ENCODE measurements at regions not wholly inside any gene's neighbourhood (a gene's known extent, or its start where the extent isn't known, plus 50 kb on each side); places are given as distances from the start of the nearest gene placed in this dataset.

GRCh38 chr20:39853636-39854035, 835.4 kb downstream of the MAFB start:
- no peaks in the 10 kb centered on the region for H3K79me2 ChIP-seq (ENCODE audit: insufficient read depth, low read length)
- H3K9me3 ChIP-seq (ENCODE audit: low read length): no peaks in the 10 kb centered on the region
- H3K4me3 ChIP-seq (ENCODE audit: low read depth, low read length, poor library complexity, severe bottlenecking): no peak overlapping the region
- no peak overlapping the region for H2AFZ ChIP-seq (ENCODE audit: low read length)
- no peak overlapping the region for H3K9ac ChIP-seq (ENCODE audit: low read length)
- H3K9me2 ChIP-seq (ENCODE audit: low read depth, low read length): no peaks in the 10 kb centered on the region
- H3K4me2 ChIP-seq (ENCODE audit: low read length): no peak overlapping the region
- no peaks in the 10 kb centered on the region for H3K36me3 ChIP-seq (ENCODE audit: insufficient read depth, low read length)
- TF ChIP-seq EZH2 (IDR thresholded peaks at IDR 0.05; ENCODE audit: borderline replicate concordance, low read length): no peak
- TF ChIP-seq, protein P1, sequence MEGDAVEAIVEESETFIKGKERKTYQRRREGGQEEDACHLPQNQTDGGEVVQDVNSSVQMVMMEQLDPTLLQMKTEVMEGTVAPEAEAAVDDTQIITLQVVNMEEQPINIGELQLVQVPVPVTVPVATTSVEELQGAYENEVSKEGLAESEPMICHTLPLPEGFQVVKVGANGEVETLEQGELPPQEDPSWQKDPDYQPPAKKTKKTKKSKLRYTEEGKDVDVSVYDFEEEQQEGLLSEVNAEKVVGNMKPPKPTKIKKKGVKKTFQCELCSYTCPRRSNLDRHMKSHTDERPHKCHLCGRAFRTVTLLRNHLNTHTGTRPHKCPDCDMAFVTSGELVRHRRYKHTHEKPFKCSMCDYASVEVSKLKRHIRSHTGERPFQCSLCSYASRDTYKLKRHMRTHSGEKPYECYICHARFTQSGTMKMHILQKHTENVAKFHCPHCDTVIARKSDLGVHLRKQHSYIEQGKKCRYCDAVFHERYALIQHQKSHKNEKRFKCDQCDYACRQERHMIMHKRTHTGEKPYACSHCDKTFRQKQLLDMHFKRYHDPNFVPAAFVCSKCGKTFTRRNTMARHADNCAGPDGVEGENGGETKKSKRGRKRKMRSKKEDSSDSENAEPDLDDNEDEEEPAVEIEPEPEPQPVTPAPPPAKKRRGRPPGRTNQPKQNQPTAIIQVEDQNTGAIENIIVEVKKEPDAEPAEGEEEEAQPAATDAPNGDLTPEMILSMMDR (IDR thresholded peaks at IDR 0.05; ENCODE audit: low read length): no peak
- H3K27ac ChIP-seq (ENCODE audit: low read depth, low read length, poor library complexity, severe bottlenecking): no peak overlapping the region
- H3K4me1 ChIP-seq (ENCODE audit: insufficient read depth, low read length, severe bottlenecking): no peaks in the 10 kb centered on the region
- no peaks in the 10 kb centered on the region for H3K27me3 ChIP-seq (ENCODE audit: insufficient read depth, low read length)
- H4K20me1 ChIP-seq (ENCODE audit: insufficient read depth, low read length): no peaks in the 10 kb centered on the region
- H3F3A ChIP-seq (ENCODE audit: insufficient read depth, low read length): no peaks in the 10 kb centered on the region

- no peaks in the 10 kb centered on the region for H3K36me3 ChIP-seq (ENCODE audit: insufficient read depth, low read length)
- H3K4me1 ChIP-seq (ENCODE audit: insufficient read depth, low read length, severe bottlenecking): no peaks in the 10 kb centered on the region
- no peaks in the 10 kb centered on the region for H3K9me2 ChIP-seq (ENCODE audit: low read depth, low read length)
- H3K4me2 ChIP-seq (ENCODE audit: low read length): no peak overlapping the region
- H3K27ac ChIP-seq (ENCODE audit: low read depth, low read length, poor library complexity, severe bottlenecking): no peak overlapping the region
- no peak overlapping the region for H3K4me3 ChIP-seq (ENCODE audit: low read depth, low read length, poor library complexity, severe bottlenecking)
- TF ChIP-seq EZH2 (IDR thresholded peaks at IDR 0.05; ENCODE audit: borderline replicate concordance, low read length): no peak
- TF ChIP-seq, protein P1 (IDR thresholded peaks at IDR 0.05; ENCODE audit: low read length): no peak
- H3K9me3 ChIP-seq (ENCODE audit: low read length): no peaks in the 10 kb centered on the region
- no peak overlapping the region for H3K9ac ChIP-seq (ENCODE audit: low read length)
- H4K20me1 ChIP-seq (ENCODE audit: insufficient read depth, low read length): no peaks in the 10 kb centered on the region
- H3K27me3 ChIP-seq (ENCODE audit: insufficient read depth, low read length): no peaks in the 10 kb centered on the region
- H3K79me2 ChIP-seq (ENCODE audit: insufficient read depth, low read length): no peaks in the 10 kb centered on the region
- no peak overlapping the region for H2AFZ ChIP-seq (ENCODE audit: low read length)
- no peaks in the 10 kb centered on the region for H3F3A ChIP-seq (ENCODE audit: insufficient read depth, low read length)
Observed at GRCh38 chr20:39853050-39853449, 836.0 kb downstream of the MAFB start.

GRCh38 chr20:39851459-39851858, 837.6 kb downstream of the MAFB start:
- H3K79me2 ChIP-seq (ENCODE audit: insufficient read depth, low read length): no peaks in the 10 kb centered on the region
- no peak overlapping the region for H3K9ac ChIP-seq (ENCODE audit: low read length)
- H3K9me2 ChIP-seq (ENCODE audit: low read depth, low read length): no peaks in the 10 kb centered on the region
- no peak overlapping the region for H3K4me2 ChIP-seq (ENCODE audit: low read length)
- H3K4me1 ChIP-seq (ENCODE audit: insufficient read depth, low read length, severe bottlenecking): no peaks in the 10 kb centered on the region
- no peaks in the 10 kb centered on the region for H3F3A ChIP-seq (ENCODE audit: insufficient read depth, low read length)
- H3K27ac ChIP-seq (ENCODE audit: low read depth, low read length, poor library complexity, severe bottlenecking): no peak overlapping the region
- TF ChIP-seq EZH2 (IDR thresholded peaks at IDR 0.05; ENCODE audit: borderline replicate concordance, low read length): no peak
- TF ChIP-seq, protein P1 (IDR thresholded peaks at IDR 0.05; ENCODE audit: low read length): no peak
- no peaks in the 10 kb centered on the region for H4K20me1 ChIP-seq (ENCODE audit: insufficient read depth, low read length)
- no peaks in the 10 kb centered on the region for H3K36me3 ChIP-seq (ENCODE audit: insufficient read depth, low read length)
- no peak overlapping the region for H2AFZ ChIP-seq (ENCODE audit: low read length)
- H3K4me3 ChIP-seq (ENCODE audit: low read depth, low read length, poor library complexity, severe bottlenecking): no peak overlapping the region
- no peaks in the 10 kb centered on the region for H3K27me3 ChIP-seq (ENCODE audit: insufficient read depth, low read length)
- H3K9me3 ChIP-seq (ENCODE audit: low read length): no peaks in the 10 kb centered on the region
